GM19043 (cell line): ENCODE measurements at regions not wholly inside any gene's neighbourhood (a gene's known extent, or its start where the extent isn't known, plus 50 kb on each side); places are given as distances from the start of the nearest gene placed in this dataset.

Source experiments
- ATAC-seq: cut with Tn5 transposase; IDR thresholded peaks from one replicate; pipeline ENCODE4 v1.9.1; 2021; ENCODE audit warnings: low read depth; ENCODE audit not compliant: unreplicated experiment

DNA sequence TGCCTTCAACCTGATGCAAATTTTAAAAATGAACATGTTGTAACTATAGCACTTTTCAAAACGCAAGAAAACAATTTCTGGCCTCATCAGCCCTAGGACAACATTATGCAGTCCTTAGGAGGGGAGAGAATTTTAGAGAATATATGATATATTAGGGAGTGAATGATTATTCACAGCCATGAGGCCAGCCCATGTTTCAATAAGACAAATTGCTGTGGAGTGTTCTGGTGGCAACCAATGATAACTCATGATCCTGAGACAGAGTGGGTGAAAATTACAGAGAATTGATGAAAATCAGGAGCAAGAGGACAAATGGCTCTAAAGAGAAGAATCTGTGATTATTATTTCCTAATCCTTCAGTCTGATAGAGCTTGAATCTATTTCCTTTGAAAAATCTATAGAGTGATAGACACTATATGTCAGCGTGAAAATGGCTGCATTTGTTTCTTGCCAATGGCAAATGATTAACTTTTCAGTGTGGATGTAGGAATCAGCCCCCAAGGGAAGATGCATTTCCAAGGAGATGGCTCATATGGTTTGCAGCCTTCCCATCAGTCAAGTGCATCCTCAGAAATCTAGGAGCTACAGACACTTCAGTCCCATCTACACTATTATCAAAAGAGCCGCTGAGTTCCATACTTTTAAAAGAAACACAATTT, 761.0 kb upstream of the ARRDC4 start:
- ATAC-seq: no peak

DNA sequence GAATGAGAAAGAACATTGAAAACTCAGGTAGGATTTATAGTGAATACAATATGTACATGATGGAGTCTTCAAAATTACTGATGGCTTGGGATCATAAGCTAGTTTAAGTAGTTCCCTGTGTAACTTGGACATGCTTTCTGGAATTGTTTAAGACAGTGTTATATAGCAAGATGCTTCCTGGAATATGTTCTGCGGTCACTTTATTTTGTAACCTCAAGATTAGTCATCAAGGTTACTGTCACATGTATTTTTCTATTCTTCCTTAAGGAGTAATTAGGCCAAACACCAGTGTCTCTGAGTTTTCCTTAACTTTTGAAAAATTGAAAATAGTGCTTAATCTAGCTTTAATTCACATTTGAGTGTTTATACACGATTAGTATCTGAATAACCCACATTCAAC, 760.3 kb upstream of the ARRDC4 start:
- ATAC-seq: no peak

DNA sequence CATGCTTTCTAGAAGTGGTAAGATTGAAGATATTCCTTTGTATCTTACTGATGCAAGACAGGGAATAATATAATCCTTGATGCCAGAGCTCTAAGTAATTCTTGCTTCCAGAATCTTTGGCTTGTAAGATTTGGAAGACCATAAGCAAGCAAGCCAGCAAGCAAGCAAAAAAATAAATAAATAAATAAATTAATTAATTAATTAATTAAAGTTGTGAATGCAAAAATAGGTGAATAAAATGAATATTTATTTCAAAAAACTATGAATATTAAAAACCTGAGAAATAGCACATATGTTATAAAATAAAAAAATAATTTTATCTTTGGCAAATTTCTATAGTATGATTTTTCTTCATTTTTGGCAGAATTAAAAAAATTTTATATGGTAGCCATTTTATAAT, 750.2 kb upstream of the ARRDC4 start:
- no peak for ATAC-seq

DNA sequence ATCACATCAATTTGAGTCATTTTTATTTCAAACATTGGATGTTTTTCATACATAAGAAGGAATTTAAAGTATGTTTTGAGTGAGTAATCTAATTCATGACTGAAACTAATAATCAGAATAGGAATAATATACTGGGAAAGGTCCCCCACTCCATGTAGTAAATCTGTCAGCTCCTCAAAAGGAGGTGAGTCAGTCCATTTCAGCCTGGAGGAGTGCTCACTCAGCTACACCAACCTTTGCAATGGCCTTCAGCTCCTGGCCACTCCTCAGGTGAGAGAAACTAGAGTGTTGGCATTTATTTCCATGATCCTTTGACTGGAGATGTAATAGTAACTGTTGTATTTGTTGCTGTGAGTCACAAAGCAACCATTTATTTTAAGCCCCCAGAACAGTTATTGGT, 744.9 kb upstream of the ARRDC4 start:
- no peak for ATAC-seq

DNA sequence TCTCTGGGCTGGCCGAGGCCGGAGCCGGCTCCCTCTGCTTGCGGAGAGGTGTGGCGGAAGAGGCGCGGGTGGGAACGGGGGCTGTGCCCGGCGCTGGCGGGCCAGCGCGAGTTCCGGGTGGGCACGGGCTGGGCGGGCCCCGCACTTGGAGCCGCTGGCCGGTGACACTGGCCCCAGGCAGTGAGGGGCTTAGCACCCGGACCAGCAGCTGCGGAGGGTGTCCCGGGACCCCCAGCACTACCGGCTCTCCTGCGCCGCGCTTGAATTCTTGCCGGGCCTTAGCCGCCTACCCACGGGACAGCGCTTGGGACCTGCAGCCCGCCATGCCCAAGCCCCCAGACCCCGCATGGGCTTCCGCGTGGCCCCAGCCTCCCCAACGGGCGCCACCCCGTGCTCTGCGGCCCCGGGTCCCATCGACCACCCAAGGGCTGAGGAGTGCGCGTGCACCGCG, 736.3 kb upstream of the ARRDC4 start:
- ATAC-seq: no peak

DNA sequence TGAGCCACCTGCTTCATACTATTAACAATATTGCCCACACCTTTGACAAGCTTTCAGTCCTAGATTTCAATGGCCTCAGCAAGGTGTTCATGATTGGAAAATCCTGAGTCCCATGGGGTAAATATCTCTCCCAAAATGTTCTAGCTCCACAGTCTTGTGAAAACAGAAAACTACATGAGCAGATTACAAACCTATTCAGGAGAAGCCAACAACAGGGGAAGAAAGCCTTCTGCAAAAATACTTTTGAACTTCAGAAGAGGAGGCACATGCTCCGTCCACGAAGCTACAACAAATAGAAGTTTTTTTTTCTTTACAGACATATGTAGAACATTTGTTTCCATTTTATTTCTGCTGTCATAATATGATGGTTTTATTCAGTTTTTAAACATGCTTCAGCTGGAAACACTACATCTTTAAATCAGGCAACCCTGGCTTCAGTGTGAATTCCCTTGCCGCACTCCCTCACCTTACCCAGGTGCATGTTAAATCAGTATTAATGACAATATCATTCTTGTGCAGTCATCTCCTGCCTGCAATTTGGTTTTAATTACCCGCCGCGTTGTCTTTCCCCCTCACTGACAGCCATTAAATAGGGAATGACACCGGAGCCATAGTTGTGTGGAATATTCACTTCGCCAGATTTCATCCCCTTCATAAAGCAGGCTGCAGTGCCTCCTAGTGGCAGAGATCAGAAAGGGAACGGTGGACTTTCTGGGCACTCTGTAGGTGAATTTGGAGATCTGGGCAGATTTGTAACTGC, 725.5 kb upstream of the ARRDC4 start:
- no peak for ATAC-seq

DNA sequence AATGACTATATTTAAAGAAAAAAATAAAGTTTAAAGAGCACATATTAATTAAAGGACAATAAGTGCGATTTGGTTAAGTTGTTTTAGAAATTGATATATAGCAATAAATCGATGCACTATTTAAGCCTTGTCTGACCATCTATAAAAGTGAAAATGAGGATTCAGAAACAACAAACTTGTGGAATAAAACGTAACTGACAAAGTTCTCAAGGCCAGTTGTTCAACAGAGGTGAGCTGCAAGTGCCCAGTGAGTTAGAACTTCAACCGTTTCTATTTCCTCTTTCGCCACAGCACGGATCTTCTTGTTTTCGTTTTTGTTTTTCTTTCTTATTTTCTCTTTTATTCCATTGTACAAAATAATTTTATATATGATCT, 724.9 kb upstream of the ARRDC4 start:
- ATAC-seq: no peak

DNA sequence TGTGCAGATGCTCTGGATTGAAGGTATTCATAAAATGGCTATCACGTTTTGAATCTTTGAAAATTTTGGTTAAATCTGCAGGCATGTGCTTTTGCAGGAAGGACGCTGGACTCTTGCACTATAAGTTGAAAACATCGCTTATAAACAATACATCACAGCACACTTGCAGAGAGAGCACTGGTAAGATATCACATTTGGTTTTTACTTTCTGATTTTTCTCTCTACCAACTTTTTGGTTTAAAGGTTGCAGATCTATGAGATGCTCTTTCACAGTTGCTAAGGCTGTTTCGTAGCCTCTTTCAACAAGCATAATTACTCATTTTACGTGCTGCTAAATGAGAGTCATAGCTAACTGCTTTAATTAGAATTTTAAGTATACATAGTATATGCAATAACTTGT, 724.4 kb upstream of the ARRDC4 start:
- no peak for ATAC-seq

DNA sequence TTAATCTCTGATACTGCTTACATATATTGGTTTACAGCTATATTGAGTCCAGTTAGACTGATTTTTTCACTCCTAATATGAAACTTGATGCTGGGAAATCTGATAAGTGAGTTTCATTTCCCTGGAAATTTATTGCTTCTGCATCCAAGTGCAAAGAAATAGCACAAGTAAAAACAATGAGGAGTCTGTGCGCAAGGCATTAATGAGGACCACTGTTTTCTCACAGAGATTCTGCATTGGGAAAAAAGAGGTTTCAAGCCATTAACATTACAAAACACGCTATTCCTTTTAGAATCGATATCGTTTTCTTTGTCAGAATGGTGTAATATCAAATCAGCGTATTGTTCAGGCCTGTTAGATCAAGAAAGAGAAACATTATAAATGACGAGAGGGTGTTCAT, 723.3 kb upstream of the ARRDC4 start:
- no peak for ATAC-seq

DNA sequence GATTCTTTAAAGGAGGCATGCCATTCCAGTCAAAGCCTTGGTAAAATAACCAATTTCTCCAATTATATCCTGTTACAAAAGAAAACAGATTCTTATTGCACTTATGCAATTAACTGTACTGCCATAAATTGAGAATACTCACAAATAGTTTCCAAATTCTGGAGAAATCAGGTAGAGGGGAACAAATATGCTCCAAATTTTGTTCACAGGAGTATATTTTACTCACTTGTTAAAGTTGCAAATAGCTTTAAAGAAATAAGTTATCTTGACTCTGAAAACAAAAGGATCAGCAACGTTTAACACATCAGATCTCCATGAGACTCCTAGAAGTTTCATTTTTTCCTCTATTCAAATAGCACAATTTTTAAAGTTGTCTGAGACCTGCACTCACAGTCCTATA, 712.1 kb upstream of the ARRDC4 start:
- ATAC-seq: no peak

DNA sequence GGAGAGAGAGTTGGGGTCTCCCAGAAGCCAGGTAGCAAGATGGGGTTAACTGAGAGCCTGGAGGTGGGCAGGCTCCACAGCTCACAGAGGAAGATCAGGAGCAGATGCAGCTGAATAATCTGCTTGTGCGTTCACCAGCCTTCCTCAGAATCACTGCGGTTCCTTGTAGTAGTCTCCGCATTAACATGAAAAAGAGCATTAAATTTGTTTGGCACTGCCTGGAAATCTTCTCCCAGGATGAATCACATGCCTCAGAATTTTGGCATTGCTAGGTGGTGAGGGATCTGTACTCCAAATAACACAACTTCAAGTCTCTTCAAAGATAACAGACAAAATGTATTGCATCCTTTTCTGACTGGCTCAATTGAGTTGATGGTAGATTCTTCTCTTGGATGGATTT, 700.6 kb upstream of the ARRDC4 start:
- ATAC-seq: no peak

DNA sequence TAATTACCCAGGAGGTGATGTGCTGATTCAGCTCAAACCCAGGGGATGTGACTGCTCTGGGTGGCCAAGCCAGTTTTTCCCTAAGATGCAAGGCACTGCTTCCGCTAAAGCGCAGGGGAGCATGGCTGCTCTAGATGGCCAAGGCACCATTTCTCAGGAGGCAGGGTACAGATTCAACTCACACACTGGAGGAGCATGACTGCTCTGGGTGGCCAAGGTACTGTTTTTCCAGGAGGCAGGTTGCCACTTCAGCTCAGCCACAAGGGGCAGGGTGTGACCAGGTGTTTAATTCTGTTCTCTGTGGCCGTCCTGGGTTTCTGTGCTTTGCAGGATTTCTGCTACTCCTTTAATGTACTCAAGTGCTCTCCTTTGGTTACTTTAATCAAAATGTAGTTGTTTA, 659.3 kb upstream of the ARRDC4 start:
- no peak for ATAC-seq

DNA sequence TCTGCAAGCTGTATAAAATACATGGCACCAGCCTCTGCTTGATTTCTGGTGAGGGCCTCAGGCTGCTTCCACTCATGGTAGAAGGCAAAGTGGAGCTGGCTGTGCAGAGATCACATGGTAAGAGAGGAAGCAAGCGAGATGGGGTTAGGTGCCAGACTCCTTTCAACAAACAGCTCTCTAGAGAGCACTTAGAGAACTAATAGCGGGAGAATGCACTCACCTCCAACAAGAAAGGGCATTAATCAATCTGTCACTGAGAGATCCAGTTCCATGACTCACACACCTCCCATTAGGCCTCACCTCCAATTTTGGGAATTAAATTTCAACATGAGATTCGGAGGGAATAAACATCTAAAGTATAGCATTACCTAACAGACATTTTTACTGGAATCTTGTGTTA, 644.1 kb upstream of the ARRDC4 start:
- no peak for ATAC-seq

DNA sequence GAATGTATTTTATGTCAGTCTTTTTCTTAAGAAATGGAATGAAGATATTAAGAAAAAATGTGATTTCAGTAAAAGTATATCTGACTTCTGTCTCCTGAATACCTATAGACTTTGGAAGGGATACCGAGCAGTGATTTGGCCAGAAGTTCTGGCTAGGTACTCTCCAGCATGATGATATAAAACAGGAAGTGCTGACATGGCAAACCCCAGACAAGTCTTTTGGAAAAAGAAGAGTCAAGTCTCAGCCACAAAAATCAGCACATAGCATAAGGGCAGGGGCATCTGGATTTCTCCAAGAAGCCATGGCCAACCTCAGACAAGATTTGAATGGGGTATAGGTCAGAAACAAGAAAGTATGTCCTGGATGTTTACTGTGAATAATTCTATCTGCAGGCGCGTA, 643.3 kb upstream of the ARRDC4 start:
- ATAC-seq: no peak

DNA sequence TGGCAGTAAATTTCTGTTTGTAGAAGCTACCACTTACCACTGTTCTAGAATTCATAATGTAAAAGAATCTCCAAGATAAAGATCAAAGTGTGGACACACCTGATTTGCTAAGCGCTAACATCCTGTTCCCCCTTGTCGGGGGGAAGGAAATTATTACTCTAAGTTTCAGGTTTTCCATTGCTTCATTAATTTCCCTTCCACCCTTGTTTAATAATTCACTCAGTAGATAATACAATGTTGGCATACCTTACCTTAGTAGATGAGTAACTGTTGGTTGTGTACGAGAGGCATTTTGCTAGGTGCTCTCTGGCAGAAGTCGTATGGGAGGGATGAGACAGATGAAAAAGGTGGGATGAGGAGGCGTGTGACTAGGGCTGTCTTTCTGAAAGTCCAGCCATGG, 641.2 kb upstream of the ARRDC4 start:
- no peak for ATAC-seq

DNA sequence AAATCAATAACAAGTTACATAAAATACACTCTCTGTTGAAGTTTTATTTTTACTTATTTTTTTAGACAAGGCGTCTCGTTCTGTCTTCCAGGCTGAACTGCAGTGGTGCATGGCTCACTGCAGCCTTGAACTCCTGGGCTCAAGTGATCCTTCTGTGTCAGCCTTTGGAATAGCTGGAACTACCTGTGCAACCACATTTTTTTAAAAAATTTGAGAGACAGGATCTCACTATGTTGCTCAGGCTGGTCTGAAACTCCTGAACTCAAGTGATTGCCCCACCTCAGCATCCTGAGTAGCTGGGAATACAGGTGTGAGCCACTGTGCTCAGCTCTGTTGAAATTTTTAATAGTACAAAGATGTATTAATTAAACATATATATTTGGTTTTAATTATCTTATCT, 614.3 kb upstream of the ARRDC4 start:
- ATAC-seq: no peak

DNA sequence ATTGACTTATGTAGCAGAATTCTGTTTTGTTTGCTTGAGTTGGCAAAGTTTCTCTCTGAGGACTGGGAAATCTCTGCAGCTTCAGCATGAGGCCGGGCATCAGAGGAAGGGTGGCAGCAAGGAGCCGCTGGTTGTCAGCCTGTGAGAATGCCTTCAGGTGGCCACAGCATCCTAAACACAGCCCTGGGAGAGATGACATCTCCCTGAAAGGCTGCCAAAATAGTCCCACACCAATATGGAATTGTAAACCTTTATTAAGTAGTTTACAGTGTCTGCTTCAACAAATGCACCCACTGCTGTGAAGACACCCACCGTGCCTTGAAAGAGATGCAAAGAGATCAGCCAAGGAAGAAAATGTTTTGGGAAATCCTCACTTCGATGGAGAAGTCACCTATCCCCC, 609.7 kb upstream of the ARRDC4 start:
- ATAC-seq: no peak

DNA sequence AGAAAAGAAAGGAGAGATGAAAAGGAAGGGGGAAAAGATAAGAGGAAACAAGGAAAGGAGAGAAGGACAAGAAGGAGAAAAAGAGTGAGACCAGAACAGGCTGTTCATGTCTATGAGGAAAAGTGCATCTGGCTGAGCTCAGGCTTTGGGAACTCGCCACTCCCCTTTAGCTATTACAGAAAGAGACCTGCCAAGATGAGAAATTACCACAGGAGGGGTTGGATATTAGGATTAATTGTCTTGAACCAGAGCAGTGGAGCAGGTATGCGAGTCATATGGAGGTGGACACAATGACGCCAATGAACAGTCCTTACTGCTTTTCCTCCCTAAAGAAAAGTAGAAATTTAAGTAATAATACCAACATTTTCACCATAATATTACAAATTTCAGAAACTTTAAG, 577.0 kb upstream of the ARRDC4 start:
- no peak for ATAC-seq

DNA sequence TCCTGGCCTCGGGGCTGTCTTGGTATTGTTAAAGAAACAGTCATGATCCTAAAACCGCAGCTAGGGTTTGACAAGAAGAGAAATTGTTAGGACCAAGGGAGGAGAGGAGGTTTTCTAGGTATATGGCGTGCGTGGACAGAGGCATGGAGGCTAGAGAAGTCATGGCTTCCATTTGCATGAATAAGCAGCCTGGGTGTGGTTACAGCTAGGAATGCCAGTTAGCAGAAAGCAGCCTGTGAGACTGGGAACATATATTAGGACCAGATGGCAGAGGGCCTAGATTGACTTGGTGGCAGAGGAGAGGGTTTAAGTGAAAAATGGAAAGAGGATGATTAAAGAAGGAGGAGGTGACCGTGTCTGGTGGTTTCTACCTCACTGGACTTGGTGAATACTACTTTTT, 573.6 kb upstream of the ARRDC4 start:
- no peak for ATAC-seq

DNA sequence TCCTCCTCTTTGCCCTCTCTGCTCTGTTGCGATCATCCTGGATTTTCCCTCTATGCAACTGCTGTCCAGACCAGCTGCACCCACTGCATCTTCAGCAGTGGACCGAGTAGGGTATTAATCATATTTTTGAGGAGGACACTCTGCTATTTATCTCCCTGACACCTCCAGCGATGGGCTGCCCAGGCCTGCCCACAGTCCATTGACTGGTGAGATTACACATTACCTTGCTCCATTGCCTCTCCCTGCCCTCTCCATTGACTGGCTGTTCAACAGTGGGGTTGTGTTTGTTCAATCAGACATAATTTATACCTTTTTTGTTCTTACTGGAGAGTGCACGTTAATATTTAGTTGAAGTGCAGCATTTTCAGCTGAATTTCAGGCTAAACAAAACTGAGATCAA, 559.3 kb upstream of the ARRDC4 start:
- no peak for ATAC-seq

DNA sequence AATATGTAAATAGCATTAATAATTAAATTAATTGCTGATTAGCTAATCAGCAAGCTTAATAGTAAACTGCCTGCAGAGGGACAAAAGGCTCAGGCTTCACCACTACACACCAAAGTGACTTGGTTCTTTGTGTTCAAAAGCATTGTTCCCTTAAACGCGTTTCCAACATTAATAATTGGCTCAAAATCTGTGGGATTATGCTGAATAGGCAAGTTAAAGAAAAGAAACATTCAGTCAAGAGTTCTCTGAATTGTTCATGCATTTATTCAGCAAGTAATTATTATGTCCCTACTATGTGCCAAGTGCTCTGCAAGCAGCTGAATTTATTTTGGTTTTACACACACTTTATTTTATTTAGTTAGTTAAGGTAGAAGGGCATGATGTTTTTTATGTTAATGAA, 558.5 kb upstream of the ARRDC4 start:
- no peak for ATAC-seq

DNA sequence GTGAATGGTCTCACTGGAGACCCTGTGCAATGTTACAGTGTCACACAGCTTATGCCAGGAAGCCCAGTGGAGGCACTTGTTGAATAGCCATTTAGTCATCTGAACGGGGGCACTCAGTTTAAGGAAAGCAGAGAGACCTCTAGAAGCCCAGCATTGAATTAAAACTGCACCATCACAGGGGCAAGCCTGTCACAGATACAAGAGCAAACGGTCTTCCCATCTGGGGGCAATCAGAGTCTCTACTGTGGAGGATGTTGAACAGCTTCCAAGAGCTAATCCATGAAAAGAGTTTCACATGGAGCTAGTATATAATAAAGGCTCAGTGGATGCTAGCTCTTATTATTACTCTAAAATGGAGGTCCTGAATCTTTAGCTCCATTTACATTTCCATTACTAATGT, 553.7 kb upstream of the ARRDC4 start:
- no peak for ATAC-seq
